Stimulated activated naive CD8-positive, alpha-beta T cell treated with anti-CD3 and anti-CD28 coated beads, Interleukin-15, amount 100 ng/mL, for 72 hours (primary cell): ENCODE measurements at regions not wholly inside any gene's neighbourhood (a gene's known extent, or its start where the extent isn't known, plus 50 kb on each side); places are given as distances from the start of the nearest gene placed in this dataset.
A peak's percentile ranks its signal among the peaks of the same experiment; 100 is the strongest.

Experiments
- ATAC-seq: fragments of 150-1000 bp; cut with Tn5 transposase; 2 replicates; pipeline ENCODE4 v1.10.0; 2021; ENCODE audit warnings: mild to moderate bottlenecking, moderate library complexity
- DNase-seq, 2 donors: peaks; one replicate each; pipeline ENCODE4 v3.0.0; 2021 to 2022
- H3K27ac Mint-ChIP-seq, 2 donors: one replicate each; pipeline ENCODE4 v1.8.0; 2022; ENCODE audit warnings: mild to moderate bottlenecking in 2 of 2, mixed read lengths in 2 of 2, moderate library complexity in 2 of 2
- H3K27me3 Mint-ChIP-seq: one replicate; pipeline ENCODE4 v1.8.0; 2022; ENCODE audit warnings: mixed read lengths
- H3K4me1 Mint-ChIP-seq: one replicate; pipeline ENCODE4 v1.8.0; 2022; ENCODE audit warnings: mild to moderate bottlenecking, mixed read lengths
- H3K4me3 Mint-ChIP-seq, 2 donors: one replicate each; pipeline ENCODE4 v1.8.0; 2022; ENCODE audit warnings: mild to moderate bottlenecking in 2 of 2, mixed read lengths in 2 of 2, moderate library complexity in 1 of 2
- H3K9me3 Mint-ChIP-seq, 2 donors: one replicate each; pipeline ENCODE4 v1.8.0; 2022; ENCODE audit warnings: mixed read lengths in 2 of 2

GRCh38 chr3:87076946-87077345 is 86.0 kb upstream of the VGLL3 start:
- ATAC-seq (no peak), DNase-seq (no peak)
- Mint-ChIP-seq H3K27ac (no peak overlapping the region), H3K4me3 (no peak overlapping the region), H3K9me3 (no peaks in the 10 kb centered on the region), H3K27me3 (no peaks in the 10 kb centered on the region), H3K4me1 (no peaks in the 10 kb centered on the region)

- no peak overlapping the region for H3K27ac Mint-ChIP-seq
- no peaks in the 10 kb centered on the region for H3K27me3 Mint-ChIP-seq
- no peaks in the 10 kb centered on the region for H3K9me3 Mint-ChIP-seq
- DNase-seq (no peak), ATAC-seq (no peak)
- no peak overlapping the region for H3K4me3 Mint-ChIP-seq
- H3K4me1 Mint-ChIP-seq, result no peaks in the 10 kb centered on the region
Measured at GRCh38 chr3:87073496-87074145, 82.7 kb upstream of the VGLL3 start.

GRCh38 chr3:87072446-87072845 is 81.5 kb upstream of the VGLL3 start:
- no peaks in the 10 kb centered on the region for H3K27me3 Mint-ChIP-seq
- no peak for DNase-seq
- H3K4me1 Mint-ChIP-seq, result no peaks in the 10 kb centered on the region
- H3K4me3 Mint-ChIP-seq, result no peak overlapping the region
- no peaks in the 10 kb centered on the region for H3K9me3 Mint-ChIP-seq
- H3K27ac Mint-ChIP-seq, result no peak overlapping the region
- ATAC-seq, result no peak

GRCh38 chr3:87069971-87070370 is 79.0 kb upstream of the VGLL3 start:
- ATAC-seq (no peak), DNase-seq (no peak)
- H3K27me3 Mint-ChIP-seq, result no peaks in the 10 kb centered on the region
- no peak overlapping the region for H3K27ac Mint-ChIP-seq
- H3K9me3 Mint-ChIP-seq, result no peaks in the 10 kb centered on the region
- no peaks in the 10 kb centered on the region for H3K4me1 Mint-ChIP-seq
- no peak overlapping the region for H3K4me3 Mint-ChIP-seq

DNA sequence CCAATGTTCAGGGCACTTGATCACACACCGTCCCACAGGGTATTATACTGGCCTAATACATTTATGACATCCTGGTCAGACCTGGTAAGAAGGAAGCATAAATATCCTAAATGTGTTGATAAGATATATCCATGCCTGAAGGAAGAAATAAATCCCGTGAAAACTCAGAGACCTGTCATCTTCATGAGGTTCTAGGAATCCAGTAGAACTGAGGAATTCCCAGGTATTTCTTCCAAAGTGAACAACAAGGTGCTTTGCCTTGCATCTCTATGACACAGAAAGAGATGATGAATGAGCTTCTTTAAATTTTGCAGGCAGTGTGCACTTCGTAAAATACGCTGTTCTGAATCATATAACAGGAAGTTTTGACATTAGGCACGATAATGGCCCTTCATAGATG is 78.1 kb upstream of the VGLL3 start:
- Mint-ChIP-seq H3K27me3 (no peaks in the 10 kb centered on the region), H3K4me3 (no peak overlapping the region), H3K9me3 (no peaks in the 10 kb centered on the region), H3K4me1 (no peaks in the 10 kb centered on the region), H3K27ac (no peak overlapping the region)
- ATAC-seq (no peak), DNase-seq (no peak)

DNA sequence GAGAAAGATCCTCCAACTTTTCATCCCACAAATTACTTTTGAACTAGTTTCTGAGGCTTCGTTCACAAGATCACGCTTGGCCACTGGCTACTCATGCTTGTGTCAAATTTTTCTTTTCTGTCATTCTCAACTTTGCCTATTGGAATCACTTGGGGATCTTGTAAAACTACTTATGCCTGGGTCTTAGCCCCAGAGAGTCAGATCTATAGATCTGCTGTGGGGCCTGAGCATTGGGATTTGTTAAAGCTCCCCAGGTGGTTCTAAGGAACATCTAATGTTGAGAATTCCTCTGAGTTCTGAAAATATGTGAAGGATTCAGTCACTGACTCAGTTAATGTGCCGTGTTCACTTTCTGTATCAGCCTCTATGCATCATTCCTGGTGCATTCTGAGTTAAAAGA is 71.7 kb upstream of the VGLL3 start:
- ATAC-seq, result no peak
- no peaks in the 10 kb centered on the region for H3K4me1 Mint-ChIP-seq
- peaks cover 0 to 10% of the 10 kb centered on the region in 2 donors for H3K9me3 Mint-ChIP-seq
- DNase-seq, result no peak
- H3K27me3 Mint-ChIP-seq, result no peaks in the 10 kb centered on the region
- H3K27ac Mint-ChIP-seq, result no peak overlapping the region
- H3K4me3 Mint-ChIP-seq, result no peak overlapping the region

- DNase-seq (no peak), ATAC-seq (no peak)
- H3K27ac Mint-ChIP-seq, result no peak overlapping the region
- H3K27me3 Mint-ChIP-seq, result no peaks in the 10 kb centered on the region
- H3K9me3 Mint-ChIP-seq, result peaks cover 5 to 10% of the 10 kb centered on the region in 2 donors
- H3K4me1 Mint-ChIP-seq, result no peaks in the 10 kb centered on the region
- H3K4me3 Mint-ChIP-seq, result no peak overlapping the region
Measured at GRCh38 chr3:87057474-87057873, 66.5 kb upstream of the VGLL3 start.

DNA sequence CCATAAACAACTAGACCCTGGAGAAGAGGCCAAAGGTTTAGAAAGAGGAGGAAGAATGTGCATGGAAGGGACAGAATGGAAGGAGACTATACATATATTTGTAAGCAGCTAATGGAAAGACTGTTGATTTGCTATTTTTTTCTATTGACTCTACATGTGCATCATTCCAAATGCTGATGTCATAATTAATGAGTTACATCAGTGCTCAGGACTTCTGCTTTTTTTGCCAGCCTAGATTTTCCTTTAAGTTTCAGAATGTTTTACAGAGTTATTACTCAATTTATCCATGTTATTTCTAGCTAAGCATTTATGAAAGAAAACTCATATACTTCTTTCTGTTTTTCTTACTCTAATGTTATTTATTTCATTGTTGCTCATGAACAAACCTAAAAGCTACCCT is 62.6 kb upstream of the VGLL3 start:
- Mint-ChIP-seq H3K4me1 (no peaks in the 10 kb centered on the region), H3K4me3 (no peak overlapping the region), H3K9me3 (peaks cover 5 to 7% of the 10 kb centered on the region in 2 donors), H3K27ac (peak overlapping the region in 1 of 2 donors; percentile 29), H3K27me3 (no peaks in the 10 kb centered on the region)
- DNase-seq (no peak), ATAC-seq (no peak)

GRCh38 chr3:87052499-87053260 is 61.7 kb upstream of the VGLL3 start:
- Mint-ChIP-seq H3K27ac (no peak overlapping the region), H3K27me3 (no peaks in the 10 kb centered on the region), H3K9me3 (peaks cover 0 to 5% of the 10 kb centered on the region in 2 donors), H3K4me3 (no peak overlapping the region), H3K4me1 (no peaks in the 10 kb centered on the region)
- DNase-seq (no peak), ATAC-seq (no peak)

GRCh38 chr3:87047852-87048251 is 56.9 kb upstream of the VGLL3 start:
- no peak overlapping the region for H3K27ac Mint-ChIP-seq
- H3K9me3 Mint-ChIP-seq, result no peaks in the 10 kb centered on the region
- ATAC-seq (no peak), DNase-seq (no peak)
- H3K4me1 Mint-ChIP-seq, result no peaks in the 10 kb centered on the region
- no peaks in the 10 kb centered on the region for H3K27me3 Mint-ChIP-seq
- no peak overlapping the region for H3K4me3 Mint-ChIP-seq

DNA sequence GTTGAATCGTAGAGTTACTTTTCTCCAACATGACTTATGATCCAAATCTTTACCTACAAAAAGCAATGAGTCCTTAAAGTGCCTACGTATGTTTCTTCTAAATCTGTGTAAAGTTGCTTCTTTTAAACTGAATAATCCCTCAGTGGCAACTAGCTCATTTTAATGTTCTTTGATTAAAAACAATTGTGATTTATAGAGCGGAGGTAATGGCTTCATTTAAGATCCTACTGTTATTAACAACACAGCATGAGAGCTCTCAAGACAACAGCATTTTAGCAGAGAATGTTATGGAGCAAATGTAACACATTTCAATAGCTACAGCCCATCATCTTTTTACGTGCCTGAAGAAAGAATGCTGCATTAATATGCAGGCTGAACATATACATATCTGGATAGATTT is 55.3 kb upstream of the VGLL3 start:
- Mint-ChIP-seq H3K9me3 (no peaks in the 10 kb centered on the region), H3K4me1 (no peaks in the 10 kb centered on the region), H3K27ac (no peak overlapping the region), H3K4me3 (no peak overlapping the region), H3K27me3 (no peaks in the 10 kb centered on the region)
- ATAC-seq (no peak), DNase-seq (no peak)

DNA sequence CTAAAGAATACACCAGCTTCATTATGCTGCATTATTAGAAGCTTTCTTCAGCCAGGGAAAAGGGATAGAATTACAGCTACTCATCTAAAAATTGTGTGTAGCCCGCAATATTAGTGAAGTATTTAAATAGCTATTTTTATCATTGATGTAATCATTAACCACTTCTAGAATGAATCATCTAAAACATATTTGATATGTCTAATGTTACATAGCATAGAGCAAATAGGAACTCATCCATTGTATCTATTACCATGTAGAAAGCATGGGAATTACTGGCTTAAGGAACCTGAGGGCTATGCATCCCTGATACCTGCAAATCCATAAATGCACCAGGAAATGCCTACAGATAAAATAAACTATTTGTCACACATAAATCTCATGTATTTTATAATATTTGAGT is 54.5 kb upstream of the VGLL3 start:
- no peak overlapping the region for H3K4me3 Mint-ChIP-seq
- DNase-seq (no peak), ATAC-seq (no peak)
- H3K27me3 Mint-ChIP-seq, result no peaks in the 10 kb centered on the region
- no peaks in the 10 kb centered on the region for H3K9me3 Mint-ChIP-seq
- no peak overlapping the region for H3K27ac Mint-ChIP-seq
- no peaks in the 10 kb centered on the region for H3K4me1 Mint-ChIP-seq

DNA sequence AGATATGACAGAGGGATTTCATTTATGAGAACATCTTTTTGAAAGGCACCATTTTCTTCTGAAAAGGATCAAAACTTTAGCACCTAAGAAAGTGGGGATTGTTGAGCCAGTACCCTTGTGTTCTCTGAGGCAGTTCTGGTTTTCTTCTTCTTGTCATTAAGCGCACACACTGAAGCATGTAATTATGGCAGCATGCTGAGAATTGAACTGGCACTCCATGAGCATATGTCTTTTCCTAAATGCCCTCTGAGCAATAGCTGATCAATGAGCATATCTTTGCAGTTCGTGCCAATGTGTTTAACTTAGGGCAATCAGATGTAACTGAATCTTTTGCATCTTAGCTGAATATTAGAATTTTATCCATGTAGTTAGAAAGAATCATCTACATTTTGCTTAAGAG is 53.9 kb upstream of the VGLL3 start:
- Mint-ChIP-seq H3K4me1 (no peaks in the 10 kb centered on the region), H3K27ac (no peak overlapping the region), H3K9me3 (no peaks in the 10 kb centered on the region), H3K27me3 (no peaks in the 10 kb centered on the region), H3K4me3 (no peak overlapping the region)
- no peak for ATAC-seq
- DNase-seq, result no peak

DNA sequence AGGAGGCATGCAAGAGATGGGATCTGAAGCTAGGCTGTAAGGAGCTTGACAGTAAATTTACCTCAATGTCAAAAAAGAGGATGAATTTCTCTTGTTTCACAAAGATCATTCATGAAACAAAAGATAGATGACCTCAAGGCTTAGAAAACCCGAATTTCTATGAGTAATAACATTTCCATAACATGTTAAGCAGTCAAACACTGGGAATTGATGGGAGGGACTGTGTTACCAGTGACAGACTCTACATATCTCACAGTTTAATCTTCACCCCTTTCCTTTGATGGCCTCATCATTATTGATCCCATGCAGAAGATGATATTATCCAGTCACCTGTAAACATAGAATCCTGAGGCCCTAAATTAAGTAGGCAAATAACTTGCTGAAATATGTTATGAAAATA is 53.5 kb upstream of the VGLL3 start:
- no peak overlapping the region for H3K4me3 Mint-ChIP-seq
- ATAC-seq, result no peak
- no peaks in the 10 kb centered on the region for H3K27me3 Mint-ChIP-seq
- no peak overlapping the region for H3K27ac Mint-ChIP-seq
- no peak for DNase-seq
- H3K9me3 Mint-ChIP-seq, result no peaks in the 10 kb centered on the region
- H3K4me1 Mint-ChIP-seq, result no peaks in the 10 kb centered on the region

- Mint-ChIP-seq H3K9me3 (peaks cover 0 to 7% of the 10 kb centered on the region in 2 donors), H3K4me3 (no peak overlapping the region), H3K27me3 (no peaks in the 10 kb centered on the region), H3K27ac (no peak overlapping the region), H3K4me1 (no peaks in the 10 kb centered on the region)
- no peak for ATAC-seq
- no peak for DNase-seq
Measured at GRCh38 chr3:87041191-87041590, 50.2 kb upstream of the VGLL3 start.
